ENCODE measurements at regions not wholly inside any gene's neighbourhood (a gene's known extent, or its start where the extent isn't known, plus 50 kb on each side); places are given as distances from the start of the nearest gene placed in this dataset.

- Mint-ChIP-seq H3K27me3 (ENCODE audit: low read depth) (no peaks in the 10 kb centered on the region), H3K9me3 (no peaks in the 10 kb centered on the region), H3K27ac (no peak overlapping the region), H3K4me1 (no peaks in the 10 kb centered on the region), H3K4me3 (no peak overlapping the region), H3K36me3 (ENCODE audit: low read depth) (no peaks in the 10 kb centered on the region)
- no peak for TF ChIP-seq CTCF (IDR thresholded peaks at IDR 0.05; ENCODE audit: unreplicated experiment in 3 of 3)
Observed at GRCh38 chr2:198957181-198957580, 500.6 kb downstream of the SATB2 start.

GRCh38 chr2:198953328-198953727 is 504.4 kb downstream of the SATB2 start:
- no peak for TF ChIP-seq CTCF (IDR thresholded peaks at IDR 0.05; ENCODE audit: unreplicated experiment in 3 of 3)
- Mint-ChIP-seq H3K27me3 (ENCODE audit: low read depth) (no peaks in the 10 kb centered on the region), H3K27ac (no peak overlapping the region), H3K36me3 (ENCODE audit: low read depth) (no peaks in the 10 kb centered on the region), H3K9me3 (no peaks in the 10 kb centered on the region), H3K4me3 (no peak overlapping the region), H3K4me1 (no peaks in the 10 kb centered on the region)

- H3K9me3 Mint-ChIP-seq: no peaks in the 10 kb centered on the region
- no peaks in the 10 kb centered on the region for H3K27me3 Mint-ChIP-seq (ENCODE audit: low read depth)
- H3K4me3 Mint-ChIP-seq: no peak overlapping the region
- no peaks in the 10 kb centered on the region for H3K36me3 Mint-ChIP-seq (ENCODE audit: low read depth)
- TF ChIP-seq CTCF (IDR thresholded peaks at IDR 0.05; ENCODE audit: unreplicated experiment in 3 of 3): no peak
- no peaks in the 10 kb centered on the region for H3K4me1 Mint-ChIP-seq
- no peak overlapping the region for H3K27ac Mint-ChIP-seq
Observed at GRCh38 chr2:198950803-198951202, 506.9 kb downstream of the SATB2 start.

- no peaks in the 10 kb centered on the region for H3K36me3 Mint-ChIP-seq (ENCODE audit: low read depth)
- H3K4me3 Mint-ChIP-seq: no peak overlapping the region
- no peak for TF ChIP-seq CTCF (IDR thresholded peaks at IDR 0.05; ENCODE audit: unreplicated experiment in 3 of 3)
- no peak overlapping the region for H3K27ac Mint-ChIP-seq
- H3K27me3 Mint-ChIP-seq (ENCODE audit: low read depth): no peaks in the 10 kb centered on the region
- H3K4me1 Mint-ChIP-seq: no peaks in the 10 kb centered on the region
- H3K9me3 Mint-ChIP-seq: no peaks in the 10 kb centered on the region
Observed at GRCh38 chr2:198945496-198945895, 512.2 kb downstream of the SATB2 start.

GRCh38 chr2:198930170-198930569 is 527.6 kb downstream of the SATB2 start:
- no peak for TF ChIP-seq CTCF (IDR thresholded peaks at IDR 0.05; ENCODE audit: unreplicated experiment in 3 of 3)
- Mint-ChIP-seq H3K36me3 (ENCODE audit: low read depth) (no peaks in the 10 kb centered on the region), H3K4me1 (no peaks in the 10 kb centered on the region), H3K9me3 (peaks cover 11% of the 10 kb centered on the region), H3K27ac (no peak overlapping the region), H3K4me3 (no peak overlapping the region), H3K27me3 (ENCODE audit: low read depth) (no peaks in the 10 kb centered on the region)

- no peak overlapping the region for H3K27ac Mint-ChIP-seq
- H3K4me1 Mint-ChIP-seq: no peaks in the 10 kb centered on the region
- peaks cover 8% of the 10 kb centered on the region for H3K9me3 Mint-ChIP-seq
- H3K4me3 Mint-ChIP-seq: no peak overlapping the region
- no peaks in the 10 kb centered on the region for H3K27me3 Mint-ChIP-seq (ENCODE audit: low read depth)
- no peak for TF ChIP-seq CTCF (IDR thresholded peaks at IDR 0.05; ENCODE audit: unreplicated experiment in 3 of 3)
- H3K36me3 Mint-ChIP-seq (ENCODE audit: low read depth): no peaks in the 10 kb centered on the region
Observed at GRCh38 chr2:198928026-198928425, 529.7 kb downstream of the SATB2 start.
